ENCODE measurements at regions not wholly inside any gene's neighbourhood (a gene's known extent, or its start where the extent isn't known, plus 50 kb on each side); places are given as distances from the start of the nearest gene placed in this dataset.

DNA sequence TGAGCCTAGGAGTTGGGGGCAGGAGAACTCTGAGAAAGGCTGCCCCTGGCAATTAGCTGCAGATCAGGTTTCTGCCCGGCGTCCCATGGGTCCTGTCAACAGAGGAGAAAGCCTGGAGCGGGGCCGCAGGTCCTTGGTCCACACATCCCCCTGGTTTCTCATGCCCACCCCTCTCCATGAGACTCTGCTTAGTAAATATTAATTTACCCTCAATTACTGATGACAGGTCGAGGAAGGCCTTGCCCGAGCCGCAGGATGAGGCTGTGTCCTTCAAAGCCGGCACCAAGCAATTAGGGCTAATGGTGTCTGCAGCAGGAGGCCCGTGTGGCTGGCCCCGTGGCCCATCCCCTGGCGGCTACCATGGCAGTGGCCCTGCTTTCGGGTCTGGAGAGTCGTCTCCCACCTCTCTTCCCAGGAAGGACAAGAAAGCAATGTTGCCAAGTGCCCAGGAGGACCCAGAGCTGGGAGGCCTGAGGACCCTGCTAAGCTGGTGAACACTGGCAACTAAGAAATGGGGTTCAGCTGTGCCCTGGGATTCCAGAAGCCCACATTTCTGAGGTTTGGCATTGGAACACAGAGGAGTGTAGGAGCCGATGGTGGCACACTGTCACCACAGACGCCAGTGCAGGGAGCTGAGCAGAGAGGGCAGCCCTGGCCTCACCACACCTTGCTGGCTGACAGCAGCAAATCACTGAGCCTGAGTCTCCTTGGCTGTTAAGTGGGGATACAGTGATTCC lies 114.6 kb downstream of the CPZ start:
- TF ChIP-seq POLR2AphosphoS5 (IDR thresholded peaks at IDR 0.05), result no peak
- TF ChIP-seq CTCF (IDR thresholded peaks at IDR 0.05), result no peak
- TF ChIP-seq POLR2A (IDR thresholded peaks at IDR 0.05), result no peak

All from stomach (tissue), 4 donors.